Vagina (tissue), 2 donors: ENCODE measurements at regions not wholly inside any gene's neighbourhood (a gene's known extent, or its start where the extent isn't known, plus 50 kb on each side); places are given as distances from the start of the nearest gene placed in this dataset.

ENCODE experiments used
- DNase-seq, 2 donors: peaks; one replicate each; pipeline ENCODE4 v3.0.0-alpha.2; 2017; ENCODE audit errors: extremely low spot score in 2 of 2
- H3K27ac ChIP-seq: fragments of 200-600 bp; sonication (generic); one replicate; pipeline ENCODE4 v1.5.1; 2019
- H3K27me3 ChIP-seq: fragments of 200-600 bp; sonication (generic); one replicate; pipeline ENCODE4 v1.5.1; 2019
- H3K36me3 ChIP-seq, 2 donors: fragments of 200-600 bp; sonication (generic); one replicate each; pipeline ENCODE4 v1.5.1; 2017 to 2019
- H3K4me1 ChIP-seq: fragments of 200-600 bp; sonication (generic); one replicate; pipeline ENCODE4 v1.5.1; 2019
- H3K4me3 ChIP-seq, 2 donors: fragments of 200-600 bp; sonication (generic); 1 replicate in 1 of 2; 2 replicates in 1 of 2; pipeline ENCODE4 v1.5.1; 2016 to 2019
- H3K9me3 ChIP-seq: fragments of 200-600 bp; sonication (generic); one replicate; pipeline ENCODE4 v1.5.1; 2019
- CTCF ChIP-seq, 3 experiments: fragments of 450-650 bp in 2 of 3; fragments of 200-600 bp in 1 of 3; sonication (generic) in 1 of 3; IDR thresholded peaks; one replicate each; pipeline ENCODE4 v1.5.1; 2017 to 2019; ENCODE audit warnings: antibody characterized with exemption in 3 of 3, mild to moderate bottlenecking in 2 of 3, moderate library complexity in 2 of 3
- POLR2A ChIP-seq, 2 donors: fragments of 450-650 bp; IDR thresholded peaks; one replicate each; pipeline ENCODE4 v1.6.1; 2017; ENCODE audit warnings: antibody characterized with exemption in 2 of 2, mild to moderate bottlenecking in 2 of 2, moderate library complexity in 2 of 2
- POLR2AphosphoS5 ChIP-seq, 2 donors: sonication (generic); formaldehyde crosslinking; IDR thresholded peaks; one replicate each; pipeline ENCODE4 v1.9.0; 2017; ENCODE audit warnings: antibody characterized with exemption in 2 of 2, mild to moderate bottlenecking in 2 of 2, low read depth in 1 of 2; ENCODE audit not compliant: insufficient read depth in 1 of 2
- intact Hi-C: fragments of 100-400 bp; cut with DNase I; formaldehyde crosslinking; loops from one replicate; pipeline ENCODE4 v1.15.1; 2023

- H3K4me3 ChIP-seq, result no peak overlapping the region
- no peaks in the 10 kb centered on the region for H3K9me3 ChIP-seq
- no peaks in the 10 kb centered on the region for H3K36me3 ChIP-seq
- no peaks in the 10 kb centered on the region for H3K4me1 ChIP-seq
- no peak overlapping the region for H3K27ac ChIP-seq
- intact Hi-C loops, result no loop called here
- TF ChIP-seq POLR2AphosphoS5 (IDR thresholded peaks at IDR 0.05; ENCODE audit: insufficient read depth in 1 of 2, low read depth in 1 of 2) (no peak), POLR2A (IDR thresholded peaks at IDR 0.05) (no peak), CTCF (IDR thresholded peaks at IDR 0.05) (no peak)
- no peaks in the 10 kb centered on the region for H3K27me3 ChIP-seq
- no peak for DNase-seq
Observed at GRCh38 chr2:180156651-180157050, 149.6 kb upstream of the CWC22 start.

GRCh38 chr2:180150606-180151005, 143.5 kb upstream of the CWC22 start:
- DNase-seq, result no peak
- H3K27me3 ChIP-seq, result no peaks in the 10 kb centered on the region
- no peaks in the 10 kb centered on the region for H3K4me1 ChIP-seq
- TF ChIP-seq CTCF (IDR thresholded peaks at IDR 0.05), result no peak
- TF ChIP-seq POLR2AphosphoS5 (IDR thresholded peaks at IDR 0.05; ENCODE audit: insufficient read depth in 1 of 2, low read depth in 1 of 2), result no peak
- no peak for TF ChIP-seq POLR2A (IDR thresholded peaks at IDR 0.05)
- H3K4me3 ChIP-seq, result no peak overlapping the region
- intact Hi-C loops, result no loop called here
- H3K27ac ChIP-seq, result no peak overlapping the region
- H3K9me3 ChIP-seq, result no peaks in the 10 kb centered on the region
- no peaks in the 10 kb centered on the region for H3K36me3 ChIP-seq

- no peaks in the 10 kb centered on the region for H3K36me3 ChIP-seq
- no peaks in the 10 kb centered on the region for H3K4me1 ChIP-seq
- H3K9me3 ChIP-seq, result no peaks in the 10 kb centered on the region
- H3K27ac ChIP-seq, result no peak overlapping the region
- H3K4me3 ChIP-seq, result no peak overlapping the region
- intact Hi-C loops, result no loop called here
- H3K27me3 ChIP-seq, result no peaks in the 10 kb centered on the region
- TF ChIP-seq POLR2A (IDR thresholded peaks at IDR 0.05) (no peak), CTCF (IDR thresholded peaks at IDR 0.05) (no peak), POLR2AphosphoS5 (IDR thresholded peaks at IDR 0.05; ENCODE audit: insufficient read depth in 1 of 2, low read depth in 1 of 2) (no peak)
- DNase-seq, result no peak
Observed at GRCh38 chr2:180146541-180146940, 139.4 kb upstream of the CWC22 start.

- no peaks in the 10 kb centered on the region for H3K9me3 ChIP-seq
- DNase-seq, result no peak
- no peaks in the 10 kb centered on the region for H3K36me3 ChIP-seq
- no peak overlapping the region for H3K4me3 ChIP-seq
- TF ChIP-seq POLR2A (IDR thresholded peaks at IDR 0.05), result no peak
- TF ChIP-seq POLR2AphosphoS5 (IDR thresholded peaks at IDR 0.05; ENCODE audit: insufficient read depth in 1 of 2, low read depth in 1 of 2), result no peak
- TF ChIP-seq CTCF (IDR thresholded peaks at IDR 0.05), result no peak
- no peak overlapping the region for H3K27ac ChIP-seq
- no peaks in the 10 kb centered on the region for H3K4me1 ChIP-seq
- H3K27me3 ChIP-seq, result no peaks in the 10 kb centered on the region
- intact Hi-C loops, result no loop called here
Observed at GRCh38 chr2:180146114-180146513, 139.0 kb upstream of the CWC22 start.

- Histone ChIP-seq H3K9me3 (no peaks in the 10 kb centered on the region), H3K4me1 (no peaks in the 10 kb centered on the region), H3K27me3 (no peaks in the 10 kb centered on the region), H3K4me3 (no peak overlapping the region), H3K27ac (no peak overlapping the region), H3K36me3 (no peaks in the 10 kb centered on the region)
- TF ChIP-seq CTCF (IDR thresholded peaks at IDR 0.05), result no peak
- no peak for TF ChIP-seq POLR2A (IDR thresholded peaks at IDR 0.05)
- TF ChIP-seq POLR2AphosphoS5 (IDR thresholded peaks at IDR 0.05; ENCODE audit: insufficient read depth in 1 of 2, low read depth in 1 of 2), result no peak
- intact Hi-C loops, result no loop called here
- no peak for DNase-seq
Observed at GRCh38 chr2:180145163-180145562, 138.1 kb upstream of the CWC22 start.
